GM12865 (cell line): ENCODE measurements at regions not wholly inside any gene's neighbourhood (a gene's known extent, or its start where the extent isn't known, plus 50 kb on each side); places are given as distances from the start of the nearest gene placed in this dataset.
A peak's percentile ranks its signal among the peaks of the same experiment; 100 is the strongest.

Source experiments
- DNase-seq: peaks from one replicate; pipeline ENCODE4 v3.0.0; 2010; ENCODE audit warnings: low read depth
- H3K4me3 ChIP-seq: 2 replicates; pipeline ENCODE4 v1.5.1; 2011; ENCODE audit warnings: mild to moderate bottlenecking, low read depth, low read length, control low read depth
- TF ChIP-seq, protein P1 (sequence below): IDR thresholded peaks from 2 replicates; pipeline ENCODE4 v1.5.1; 2011; ENCODE audit warnings: low read length, control low read depth, low read depth, inconsistent platforms; ENCODE audit not compliant: insufficient read depth; ENCODE audit errors: missing control alignments

DNA sequence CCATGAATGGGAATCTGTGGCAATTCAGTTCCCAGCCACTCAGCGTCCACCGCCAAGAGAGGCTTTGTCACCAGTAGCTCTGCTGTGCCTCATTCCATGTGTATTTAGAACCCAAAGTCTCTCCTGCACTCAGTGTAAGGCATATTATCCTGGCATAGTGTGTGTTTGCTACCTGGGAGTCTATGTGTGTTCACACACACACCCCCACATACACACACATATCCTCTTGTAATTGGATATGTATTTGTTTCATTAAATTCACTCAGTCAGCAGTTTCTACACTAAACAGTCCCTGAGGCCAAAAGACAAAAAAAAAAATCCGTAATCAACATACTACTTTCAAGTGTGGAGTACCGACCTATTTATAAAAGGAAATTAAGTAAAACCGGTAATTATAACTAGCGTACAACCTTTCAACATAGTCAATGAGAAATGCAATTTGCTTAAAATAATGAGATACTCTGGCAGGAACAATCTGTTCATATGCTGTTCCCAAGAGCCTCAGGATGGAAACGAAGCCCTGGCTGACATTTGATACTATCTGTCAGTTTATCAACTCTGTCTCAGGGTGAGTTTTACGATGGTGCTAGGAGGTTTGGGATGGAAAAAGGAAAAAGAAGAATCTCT lies 425.8 kb upstream of the CELF2 start:
- no peak for DNase-seq
- no peak overlapping the region for H3K4me3 ChIP-seq
- TF ChIP-seq, protein P1, sequence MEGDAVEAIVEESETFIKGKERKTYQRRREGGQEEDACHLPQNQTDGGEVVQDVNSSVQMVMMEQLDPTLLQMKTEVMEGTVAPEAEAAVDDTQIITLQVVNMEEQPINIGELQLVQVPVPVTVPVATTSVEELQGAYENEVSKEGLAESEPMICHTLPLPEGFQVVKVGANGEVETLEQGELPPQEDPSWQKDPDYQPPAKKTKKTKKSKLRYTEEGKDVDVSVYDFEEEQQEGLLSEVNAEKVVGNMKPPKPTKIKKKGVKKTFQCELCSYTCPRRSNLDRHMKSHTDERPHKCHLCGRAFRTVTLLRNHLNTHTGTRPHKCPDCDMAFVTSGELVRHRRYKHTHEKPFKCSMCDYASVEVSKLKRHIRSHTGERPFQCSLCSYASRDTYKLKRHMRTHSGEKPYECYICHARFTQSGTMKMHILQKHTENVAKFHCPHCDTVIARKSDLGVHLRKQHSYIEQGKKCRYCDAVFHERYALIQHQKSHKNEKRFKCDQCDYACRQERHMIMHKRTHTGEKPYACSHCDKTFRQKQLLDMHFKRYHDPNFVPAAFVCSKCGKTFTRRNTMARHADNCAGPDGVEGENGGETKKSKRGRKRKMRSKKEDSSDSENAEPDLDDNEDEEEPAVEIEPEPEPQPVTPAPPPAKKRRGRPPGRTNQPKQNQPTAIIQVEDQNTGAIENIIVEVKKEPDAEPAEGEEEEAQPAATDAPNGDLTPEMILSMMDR = no peak

DNA sequence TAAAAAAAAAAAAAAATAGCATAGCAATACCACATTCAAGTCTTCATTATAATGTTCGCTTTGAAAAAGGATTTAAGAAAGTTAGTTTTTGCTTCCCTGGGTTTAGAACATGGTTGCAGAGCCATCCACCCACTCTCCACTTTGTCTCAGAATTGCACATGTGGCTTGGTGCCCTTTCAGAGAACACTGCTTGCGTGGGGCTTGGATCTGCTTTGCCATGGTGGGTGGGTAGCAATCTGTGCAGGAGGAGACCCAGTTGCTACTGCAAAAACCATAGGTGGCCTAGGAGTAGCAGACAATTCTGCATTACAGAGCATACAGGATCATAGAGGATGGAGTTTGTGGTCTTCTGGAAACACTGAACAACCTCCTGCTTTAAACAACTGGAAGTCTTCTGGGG lies 421.4 kb upstream of the CELF2 start:
- TF ChIP-seq, protein P1 = no peak
- DNase-seq = no peak
- H3K4me3 ChIP-seq = no peak overlapping the region

- peak; percentile 62 for DNase-seq
- H3K4me3 ChIP-seq = no peak overlapping the region
- TF ChIP-seq, protein P1 = no peak
These were observed 419.4 kb upstream of the CELF2 start for GRCh38 chr10:10598297-10598696.

GRCh38 chr10:10600004-10600403 lies 417.7 kb upstream of the CELF2 start:
- no peak overlapping the region for H3K4me3 ChIP-seq
- peak; percentile 16 for DNase-seq

DNA sequence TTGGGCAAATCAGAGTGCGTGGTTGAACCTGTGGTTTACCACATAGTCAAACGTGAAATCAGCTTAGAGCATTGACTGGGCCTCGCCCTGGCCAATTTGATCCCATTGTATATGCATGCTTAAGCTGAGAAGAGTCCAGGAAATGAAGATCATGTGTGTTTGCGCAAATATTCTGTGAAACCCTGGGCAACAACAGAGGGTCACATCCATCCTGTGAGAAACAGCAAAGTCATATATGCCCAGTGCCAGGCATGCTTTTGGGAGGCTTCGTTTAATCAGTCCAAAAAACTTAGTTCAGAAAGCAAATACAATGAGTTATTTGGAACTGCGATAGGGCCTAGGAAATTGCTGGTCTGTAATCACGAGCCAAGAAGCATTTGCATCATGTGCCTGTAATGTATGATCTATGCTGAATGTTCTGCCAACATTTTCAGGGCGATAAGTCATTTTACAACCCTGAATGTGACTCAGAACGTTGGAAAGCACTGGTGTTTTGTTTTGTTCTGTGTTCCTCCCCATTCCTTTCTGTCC lies 412.1 kb upstream of the CELF2 start:
- no peak overlapping the region for H3K4me3 ChIP-seq
- DNase-seq = no peak
- TF ChIP-seq, protein P1 = no peak

More at GRCh38 chr10:10600004-10600403, 417.7 kb upstream of the CELF2 start:
- TF ChIP-seq, protein P1 = no peak

DNA sequence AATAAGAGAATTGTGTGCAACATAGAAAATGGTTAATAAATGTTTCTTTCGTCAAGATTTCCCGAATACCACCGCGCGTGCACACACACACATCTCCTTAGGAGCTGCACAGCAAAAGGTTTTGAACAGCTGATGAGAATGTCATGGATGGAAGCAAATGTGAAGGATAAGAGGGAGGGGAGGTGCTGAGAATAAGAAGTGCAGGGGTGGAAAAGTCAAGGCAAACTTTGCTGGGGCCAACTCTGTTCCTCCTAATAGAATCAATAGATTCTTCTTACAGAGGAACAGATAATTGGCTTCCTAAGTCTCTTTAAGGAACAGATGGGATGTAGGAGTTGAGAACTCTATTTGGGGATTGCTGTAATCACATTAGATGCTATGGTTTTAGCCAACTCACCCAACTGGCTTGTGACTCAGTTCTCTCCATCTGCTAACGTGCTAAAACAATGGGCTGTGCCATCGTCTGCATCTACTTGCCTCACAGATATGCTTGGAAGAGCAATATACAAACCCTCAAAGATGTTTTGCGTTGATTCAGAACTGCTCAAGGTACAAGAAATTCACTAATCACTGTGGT lies 408.2 kb upstream of the CELF2 start:
- TF ChIP-seq, protein P1 = no peak
- H3K4me3 ChIP-seq = no peak overlapping the region
- no peak for DNase-seq
